ENCODE measurements at regions not wholly inside any gene's neighbourhood (a gene's known extent, or its start where the extent isn't known, plus 50 kb on each side); places are given as distances from the start of the nearest gene placed in this dataset.

GRCh38 chr13:109963384-109963783 lies 177.0 kb upstream of the IRS2 start:
- Histone ChIP-seq H3K27ac (ENCODE audit: low read length) (no peak overlapping the region), H3K4me1 (ENCODE audit: control insufficient read depth, insufficient read depth, low read length) (no peaks in the 10 kb centered on the region), H3K36me3 (ENCODE audit: control insufficient read depth in 2 of 2, insufficient read depth in 2 of 2, low read length in 2 of 2) (no peaks in the 10 kb centered on the region), H3K9ac (ENCODE audit: low read length in 2 of 2) (no peak overlapping the region), H3K9me3 (ENCODE audit: control insufficient read depth in 2 of 2, low read length in 2 of 2) (no peaks in the 10 kb centered on the region), H3K27me3 (ENCODE audit: control insufficient read depth in 1 of 2, insufficient read depth in 2 of 2, low read length in 2 of 2) (no peaks in the 10 kb centered on the region), H3K4me3 (ENCODE audit: low read length in 2 of 2) (no peak overlapping the region)

GRCh38 chr13:109959903-109960302 lies 173.5 kb upstream of the IRS2 start:
- no peaks in the 10 kb centered on the region for H3K36me3 ChIP-seq (ENCODE audit: control insufficient read depth in 2 of 2, insufficient read depth in 2 of 2, low read length in 2 of 2)

GRCh38 chr13:109957875-109958274 lies 171.5 kb upstream of the IRS2 start:
- no peak overlapping the region for H3K27ac ChIP-seq (ENCODE audit: low read length)
- H3K4me1 ChIP-seq (ENCODE audit: control insufficient read depth, insufficient read depth, low read length), result no peaks in the 10 kb centered on the region
- H3K27me3 ChIP-seq (ENCODE audit: control insufficient read depth in 1 of 2, insufficient read depth in 2 of 2, low read length in 2 of 2), result no peaks in the 10 kb centered on the region
- peaks cover 0 to 5% of the 10 kb centered on the region in 2 donors for H3K9me3 ChIP-seq (ENCODE audit: control insufficient read depth in 2 of 2, low read length in 2 of 2)
- no peaks in the 10 kb centered on the region for H3K36me3 ChIP-seq (ENCODE audit: control insufficient read depth in 2 of 2, insufficient read depth in 2 of 2, low read length in 2 of 2)
- H3K9ac ChIP-seq (ENCODE audit: low read length in 2 of 2), result no peak overlapping the region
- H3K4me3 ChIP-seq (ENCODE audit: low read length in 2 of 2), result no peak overlapping the region

More at GRCh38 chr13:109959903-109960302, 173.5 kb upstream of the IRS2 start:
- Histone ChIP-seq H3K9ac (ENCODE audit: low read length in 2 of 2) (no peak overlapping the region), H3K27ac (ENCODE audit: low read length) (no peak overlapping the region), H3K4me3 (ENCODE audit: low read length in 2 of 2) (no peak overlapping the region), H3K27me3 (ENCODE audit: control insufficient read depth in 1 of 2, insufficient read depth in 2 of 2, low read length in 2 of 2) (no peaks in the 10 kb centered on the region), H3K9me3 (ENCODE audit: control insufficient read depth in 2 of 2, low read length in 2 of 2) (peaks cover 0 to 5% of the 10 kb centered on the region in 2 donors), H3K4me1 (ENCODE audit: control insufficient read depth, insufficient read depth, low read length) (no peaks in the 10 kb centered on the region)

- H3K9me3 ChIP-seq (ENCODE audit: control insufficient read depth in 2 of 2, low read length in 2 of 2), result peaks cover 0 to 5% of the 10 kb centered on the region in 2 donors
- no peaks in the 10 kb centered on the region for H3K27me3 ChIP-seq (ENCODE audit: control insufficient read depth in 1 of 2, insufficient read depth in 2 of 2, low read length in 2 of 2)
- H3K4me1 ChIP-seq (ENCODE audit: control insufficient read depth, insufficient read depth, low read length), result no peaks in the 10 kb centered on the region
- no peak overlapping the region for H3K27ac ChIP-seq (ENCODE audit: low read length)
- no peak overlapping the region for H3K4me3 ChIP-seq (ENCODE audit: low read length in 2 of 2)
- H3K36me3 ChIP-seq (ENCODE audit: control insufficient read depth in 2 of 2, insufficient read depth in 2 of 2, low read length in 2 of 2), result no peaks in the 10 kb centered on the region
- no peak overlapping the region for H3K9ac ChIP-seq (ENCODE audit: low read length in 2 of 2)
These were observed 169.2 kb upstream of the IRS2 start for GRCh38 chr13:109955598-109955997.

DNA sequence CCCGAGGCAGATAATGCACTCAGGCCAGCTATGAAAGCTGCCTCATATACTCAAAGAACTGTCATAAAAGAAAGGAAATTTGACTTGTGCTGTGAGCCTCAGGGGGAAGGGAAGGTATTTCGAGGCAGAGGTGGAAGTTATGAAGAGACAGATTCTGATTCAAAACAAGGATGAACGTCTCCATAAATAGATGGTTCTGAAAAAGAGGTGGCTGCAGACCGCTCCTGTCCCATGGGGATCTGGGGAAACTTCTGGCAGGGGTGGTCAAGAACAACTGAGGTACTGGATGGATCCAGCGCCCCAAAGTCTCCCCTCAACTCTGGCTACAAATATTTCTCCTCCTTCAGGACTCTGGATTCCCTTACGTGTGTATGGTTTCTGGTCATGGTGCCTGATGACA lies 168.1 kb upstream of the IRS2 start:
- Histone ChIP-seq H3K4me3 (ENCODE audit: low read length in 2 of 2) (no peak overlapping the region), H3K4me1 (ENCODE audit: control insufficient read depth, insufficient read depth, low read length) (no peaks in the 10 kb centered on the region), H3K9ac (ENCODE audit: low read length in 2 of 2) (no peak overlapping the region), H3K27me3 (ENCODE audit: control insufficient read depth in 1 of 2, insufficient read depth in 2 of 2, low read length in 2 of 2) (no peaks in the 10 kb centered on the region), H3K27ac (ENCODE audit: low read length) (no peak overlapping the region), H3K36me3 (ENCODE audit: control insufficient read depth in 2 of 2, insufficient read depth in 2 of 2, low read length in 2 of 2) (no peaks in the 10 kb centered on the region), H3K9me3 (ENCODE audit: control insufficient read depth in 2 of 2, low read length in 2 of 2) (peaks cover 0 to 5% of the 10 kb centered on the region in 2 donors)

GRCh38 chr13:109951491-109951890 lies 165.1 kb upstream of the IRS2 start:
- no peaks in the 10 kb centered on the region for H3K4me1 ChIP-seq (ENCODE audit: control insufficient read depth, insufficient read depth, low read length)
- H3K27me3 ChIP-seq (ENCODE audit: control insufficient read depth in 1 of 2, insufficient read depth in 2 of 2, low read length in 2 of 2), result no peaks in the 10 kb centered on the region
- H3K27ac ChIP-seq (ENCODE audit: low read length), result no peak overlapping the region
- H3K9me3 ChIP-seq (ENCODE audit: control insufficient read depth in 2 of 2, low read length in 2 of 2), result no peaks in the 10 kb centered on the region
- no peak overlapping the region for H3K4me3 ChIP-seq (ENCODE audit: low read length in 2 of 2)
- H3K9ac ChIP-seq (ENCODE audit: low read length in 2 of 2), result no peak overlapping the region
- no peaks in the 10 kb centered on the region for H3K36me3 ChIP-seq (ENCODE audit: control insufficient read depth in 2 of 2, insufficient read depth in 2 of 2, low read length in 2 of 2)

DNA sequence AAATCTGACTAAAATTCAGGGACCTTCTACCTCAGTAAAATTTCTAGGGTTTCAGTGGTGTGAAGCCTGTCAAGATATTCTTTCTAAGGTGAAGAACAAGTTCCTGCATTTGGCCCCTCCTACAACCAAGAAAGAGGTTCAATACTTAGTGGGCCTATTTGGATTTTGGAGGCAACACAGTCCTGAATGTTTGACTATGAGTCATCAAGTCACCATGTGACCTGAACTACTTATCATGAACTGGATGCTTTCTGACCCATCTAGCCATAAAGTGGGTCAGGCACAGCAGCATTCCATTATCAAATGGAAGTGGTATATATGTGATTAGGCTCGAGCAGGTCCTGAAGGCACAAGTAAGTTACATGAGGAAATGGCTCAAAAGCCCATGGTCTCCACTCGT lies 163.0 kb upstream of the IRS2 start:
- Histone ChIP-seq H3K9ac (ENCODE audit: low read length in 2 of 2) (no peak overlapping the region), H3K27me3 (ENCODE audit: control insufficient read depth in 1 of 2, insufficient read depth in 2 of 2, low read length in 2 of 2) (no peaks in the 10 kb centered on the region), H3K27ac (ENCODE audit: low read length) (no peak overlapping the region), H3K4me1 (ENCODE audit: control insufficient read depth, insufficient read depth, low read length) (no peaks in the 10 kb centered on the region), H3K9me3 (ENCODE audit: control insufficient read depth in 2 of 2, low read length in 2 of 2) (no peaks in the 10 kb centered on the region), H3K36me3 (ENCODE audit: control insufficient read depth in 2 of 2, insufficient read depth in 2 of 2, low read length in 2 of 2) (no peaks in the 10 kb centered on the region), H3K4me3 (ENCODE audit: low read length in 2 of 2) (no peak overlapping the region)

DNA sequence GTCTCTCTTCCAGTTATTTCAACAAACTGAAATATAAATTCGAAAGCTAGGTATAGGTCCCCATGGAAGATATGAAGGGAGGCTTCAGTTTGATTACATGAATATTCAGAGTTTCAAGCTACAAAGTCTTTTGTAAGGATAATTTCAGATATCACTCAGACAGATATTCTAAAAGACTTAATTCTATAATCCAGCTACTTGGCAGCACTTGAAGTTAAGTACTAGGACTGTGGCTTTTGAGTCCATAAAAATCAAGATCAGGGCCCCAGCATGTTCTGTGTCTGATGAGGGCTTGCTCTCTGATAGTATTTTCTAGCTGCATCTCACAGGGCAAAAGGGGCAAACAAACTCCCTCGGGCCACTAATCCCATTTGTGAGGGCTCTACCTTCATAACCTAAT lies 160.6 kb upstream of the IRS2 start:
- Histone ChIP-seq H3K4me3 (ENCODE audit: low read length in 2 of 2) (no peak overlapping the region), H3K27ac (ENCODE audit: low read length) (no peak overlapping the region), H3K4me1 (ENCODE audit: control insufficient read depth, insufficient read depth, low read length) (no peaks in the 10 kb centered on the region), H3K9ac (ENCODE audit: low read length in 2 of 2) (no peak overlapping the region), H3K36me3 (ENCODE audit: control insufficient read depth in 2 of 2, insufficient read depth in 2 of 2, low read length in 2 of 2) (no peaks in the 10 kb centered on the region), H3K9me3 (ENCODE audit: control insufficient read depth in 2 of 2, low read length in 2 of 2) (no peaks in the 10 kb centered on the region), H3K27me3 (ENCODE audit: control insufficient read depth in 1 of 2, insufficient read depth in 2 of 2, low read length in 2 of 2) (no peaks in the 10 kb centered on the region)

DNA sequence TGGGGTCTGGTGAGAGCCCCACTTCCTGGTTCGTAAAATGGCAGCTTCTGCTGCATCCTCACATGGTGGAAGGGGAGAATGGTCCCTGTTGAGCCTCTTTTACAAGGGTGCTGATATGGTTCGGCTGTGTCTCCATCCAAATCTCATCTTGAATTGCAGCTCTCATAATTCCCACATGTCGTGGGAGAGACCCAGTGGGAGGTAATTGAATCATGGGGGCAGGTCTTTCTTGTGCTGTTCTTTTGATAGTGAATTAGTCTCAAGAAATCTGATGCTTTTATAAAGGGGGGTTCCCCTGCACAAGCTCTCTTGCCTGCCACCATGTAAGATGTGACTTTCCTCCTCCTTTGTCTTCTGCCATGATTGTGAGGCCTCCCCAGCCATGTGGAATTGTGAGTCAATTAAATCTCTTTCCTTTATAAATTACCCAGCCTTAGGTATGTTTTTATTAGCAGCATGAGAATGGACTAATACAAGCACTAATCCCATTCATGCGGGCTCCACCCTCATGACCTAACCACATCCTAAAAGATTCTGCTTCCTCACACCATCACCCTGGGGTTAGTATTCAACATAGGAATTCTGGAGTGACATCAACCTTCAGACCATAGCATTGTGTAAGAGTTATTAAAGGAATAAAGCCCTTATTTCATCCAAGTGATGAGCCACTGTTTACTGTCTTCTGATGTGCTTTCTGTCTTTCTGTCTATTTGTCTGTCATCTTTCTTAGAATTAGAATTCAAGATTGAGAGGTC lies 159.0 kb upstream of the IRS2 start:
- Histone ChIP-seq H3K27me3 (ENCODE audit: control insufficient read depth in 1 of 2, insufficient read depth in 2 of 2, low read length in 2 of 2) (no peaks in the 10 kb centered on the region), H3K9me3 (ENCODE audit: control insufficient read depth in 2 of 2, low read length in 2 of 2) (no peaks in the 10 kb centered on the region), H3K36me3 (ENCODE audit: control insufficient read depth in 2 of 2, insufficient read depth in 2 of 2, low read length in 2 of 2) (no peaks in the 10 kb centered on the region), H3K9ac (ENCODE audit: low read length in 2 of 2) (no peak overlapping the region), H3K27ac (ENCODE audit: low read length) (no peak overlapping the region), H3K4me3 (ENCODE audit: low read length in 2 of 2) (no peak overlapping the region), H3K4me1 (ENCODE audit: control insufficient read depth, insufficient read depth, low read length) (no peaks in the 10 kb centered on the region)

DNA sequence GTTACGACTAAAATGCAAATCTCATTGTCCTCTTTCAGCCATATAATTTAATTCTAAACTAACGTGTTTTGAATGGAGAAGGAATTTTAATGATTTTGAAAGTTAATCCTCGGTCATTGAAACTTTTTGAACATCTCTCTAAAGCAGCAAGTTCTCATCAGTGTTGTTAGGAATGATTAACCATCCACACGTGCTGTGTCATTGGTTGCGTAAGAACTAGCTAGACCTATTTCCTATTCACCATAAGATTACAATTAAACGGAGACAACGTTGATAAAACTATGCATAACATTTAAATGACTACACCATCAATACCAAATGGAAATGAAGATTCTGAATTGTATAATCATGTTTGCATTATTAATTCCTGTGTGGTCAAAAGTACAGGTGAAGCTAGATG lies 155.6 kb upstream of the IRS2 start:
- Histone ChIP-seq H3K4me1 (ENCODE audit: control insufficient read depth, insufficient read depth, low read length) (peaks cover 8% of the 10 kb centered on the region), H3K27me3 (ENCODE audit: control insufficient read depth in 1 of 2, insufficient read depth in 2 of 2, low read length in 2 of 2) (no peaks in the 10 kb centered on the region), H3K27ac (ENCODE audit: low read length) (no peak overlapping the region), H3K9me3 (ENCODE audit: control insufficient read depth in 2 of 2, low read length in 2 of 2) (no peaks in the 10 kb centered on the region), H3K4me3 (ENCODE audit: low read length in 2 of 2) (no peak overlapping the region), H3K9ac (ENCODE audit: low read length in 2 of 2) (no peak overlapping the region), H3K36me3 (ENCODE audit: control insufficient read depth in 2 of 2, insufficient read depth in 2 of 2, low read length in 2 of 2) (no peaks in the 10 kb centered on the region)

- H3K4me1 ChIP-seq (ENCODE audit: control insufficient read depth, insufficient read depth, low read length), result peaks cover 8% of the 10 kb centered on the region
- H3K9ac ChIP-seq (ENCODE audit: low read length in 2 of 2), result no peak overlapping the region
- no peaks in the 10 kb centered on the region for H3K36me3 ChIP-seq (ENCODE audit: control insufficient read depth in 2 of 2, insufficient read depth in 2 of 2, low read length in 2 of 2)
- no peak overlapping the region for H3K4me3 ChIP-seq (ENCODE audit: low read length in 2 of 2)
- H3K9me3 ChIP-seq (ENCODE audit: control insufficient read depth in 2 of 2, low read length in 2 of 2), result no peaks in the 10 kb centered on the region
- H3K27ac ChIP-seq (ENCODE audit: low read length), result no peak overlapping the region
- no peaks in the 10 kb centered on the region for H3K27me3 ChIP-seq (ENCODE audit: control insufficient read depth in 1 of 2, insufficient read depth in 2 of 2, low read length in 2 of 2)
These were observed 154.8 kb upstream of the IRS2 start for GRCh38 chr13:109941221-109941620.
